ENCODE measurements at regions not wholly inside any gene's neighbourhood (a gene's known extent, or its start where the extent isn't known, plus 50 kb on each side); places are given as distances from the start of the nearest gene placed in this dataset.

- DNase-seq, result no peak
Measured at GRCh38 chr2:18373664-18374063, 186.8 kb downstream of the RDH14 start.

DNA sequence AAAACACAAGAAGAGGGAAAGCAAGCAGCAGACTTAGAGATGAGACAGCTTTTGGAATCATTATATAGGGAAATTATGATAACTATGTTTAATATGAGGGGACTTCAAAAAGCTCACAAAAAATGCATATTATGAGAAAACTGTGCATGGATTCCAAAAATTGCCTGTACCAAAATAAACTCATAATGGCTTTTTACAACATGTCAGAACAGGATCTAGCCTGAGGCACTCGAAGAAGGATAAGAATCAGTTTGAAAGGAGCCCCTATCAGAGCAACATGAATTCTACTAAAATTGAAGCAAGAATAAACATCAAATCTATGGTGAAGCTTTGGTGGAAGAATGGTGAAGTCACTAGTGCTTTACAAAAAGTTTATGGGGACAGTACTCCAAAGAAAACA lies 187.4 kb downstream of the RDH14 start:
- DNase-seq, result no peak

GRCh38 chr2:18372641-18373040 lies 187.8 kb downstream of the RDH14 start:
- DNase-seq, result no peak

DNA sequence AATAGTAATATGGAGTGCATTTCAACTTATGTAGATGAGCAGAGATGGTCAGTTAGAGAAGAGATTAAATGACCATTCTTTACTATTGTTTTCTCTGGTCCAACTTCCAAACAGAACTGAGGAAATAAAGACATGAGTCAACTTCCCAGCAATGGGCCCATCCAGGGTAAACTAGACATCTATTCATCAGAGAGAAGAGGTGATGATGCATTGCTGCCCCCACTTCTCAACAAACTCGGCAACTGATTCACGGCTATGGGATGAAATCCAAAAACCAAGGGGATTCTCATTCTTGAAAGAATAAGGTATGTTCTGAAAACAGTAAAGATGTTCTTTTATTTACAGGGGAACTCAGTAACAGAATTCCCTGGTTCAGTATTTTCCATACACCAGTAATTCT lies 190.7 kb downstream of the RDH14 start:
- peak; percentile 47 for DNase-seq

DNA sequence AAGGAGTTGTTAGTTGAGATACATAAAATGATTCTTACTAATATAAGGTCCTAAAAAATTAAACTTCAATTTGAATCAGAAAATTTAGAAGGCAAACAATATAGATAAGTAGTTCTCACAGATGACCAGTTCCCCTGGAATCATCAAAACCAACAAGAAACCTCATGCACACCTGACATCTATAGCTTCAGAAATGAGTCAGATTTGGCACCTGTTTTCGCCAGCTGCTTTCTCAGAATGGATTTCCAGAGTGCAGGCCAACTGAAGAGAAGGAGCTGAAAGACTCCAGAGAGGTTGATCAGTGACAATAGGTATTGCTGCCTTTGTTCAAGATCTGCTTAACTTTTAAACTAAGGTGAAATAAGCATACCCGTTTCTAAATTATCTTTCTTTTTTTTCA lies 192.4 kb downstream of the RDH14 start:
- DNase-seq, result no peak

DNA sequence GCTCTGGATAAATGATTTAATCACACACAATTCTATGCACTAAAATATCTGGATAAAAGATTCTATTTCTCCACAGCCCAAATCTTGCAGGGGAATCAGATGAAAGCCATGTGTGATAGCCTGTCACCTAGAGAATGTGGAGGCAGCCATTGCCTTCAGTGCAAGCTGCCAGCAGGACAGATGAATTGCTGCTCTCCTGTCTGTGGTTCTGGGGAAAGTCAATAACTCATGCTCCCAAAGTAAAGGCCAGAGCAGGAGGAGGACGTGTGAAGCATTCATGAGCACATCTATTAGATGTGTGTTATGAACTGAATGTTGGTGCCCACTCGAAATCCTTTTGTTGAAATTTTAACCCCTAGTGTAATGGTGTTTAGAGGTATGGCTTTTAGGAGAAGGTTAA lies 195.1 kb downstream of the RDH14 start:
- DNase-seq, result no peak

GRCh38 chr2:18363348-18363747 lies 197.1 kb downstream of the RDH14 start:
- no peak for DNase-seq

DNA sequence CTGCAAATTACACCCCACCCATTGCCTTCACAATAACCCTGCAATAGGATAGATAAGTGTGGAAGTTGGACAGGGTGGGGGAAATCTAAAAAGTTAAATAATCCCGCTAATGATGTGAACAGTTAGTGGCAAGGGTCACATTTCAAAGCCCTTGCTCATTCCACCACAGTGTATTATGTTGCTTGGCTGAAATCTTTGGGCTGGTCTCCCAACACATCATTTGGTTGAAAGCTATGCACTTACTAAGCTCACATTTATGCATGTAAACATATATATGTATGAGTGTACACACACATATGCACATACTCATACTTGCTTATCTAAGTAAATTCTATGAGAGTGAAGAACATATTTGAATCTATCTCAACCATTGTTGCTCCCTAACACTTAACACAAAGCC lies 197.8 kb downstream of the RDH14 start:
- DNase-seq, result peak; percentile 93

GRCh38 chr2:18357537-18357936 lies 202.9 kb downstream of the RDH14 start:
- no peak for DNase-seq

GRCh38 chr2:18356676-18357075 lies 203.8 kb downstream of the RDH14 start:
- DNase-seq, result peak; percentile 64

DNA sequence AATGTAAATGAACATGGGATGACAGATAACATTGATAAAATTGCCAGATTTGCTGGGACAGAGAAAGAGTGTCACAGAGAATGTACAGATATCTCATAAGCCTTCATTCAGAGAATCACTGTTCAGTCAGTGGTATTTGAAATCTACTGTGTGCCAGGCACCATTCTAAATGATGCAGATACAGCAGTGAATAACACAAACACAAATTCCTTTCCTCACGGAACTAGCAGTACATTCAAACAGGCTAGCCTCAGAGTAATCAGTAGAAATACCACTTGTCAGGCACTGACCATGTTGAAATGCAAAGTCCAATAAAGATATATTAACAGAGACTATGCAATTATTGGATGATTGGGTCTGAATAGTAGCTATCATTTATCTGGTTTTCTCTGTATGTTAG lies 211.0 kb downstream of the RDH14 start:
- no peak for DNase-seq

- DNase-seq, result no peak
Measured at GRCh38 chr2:18346874-18347273, 213.6 kb downstream of the RDH14 start.

DNA sequence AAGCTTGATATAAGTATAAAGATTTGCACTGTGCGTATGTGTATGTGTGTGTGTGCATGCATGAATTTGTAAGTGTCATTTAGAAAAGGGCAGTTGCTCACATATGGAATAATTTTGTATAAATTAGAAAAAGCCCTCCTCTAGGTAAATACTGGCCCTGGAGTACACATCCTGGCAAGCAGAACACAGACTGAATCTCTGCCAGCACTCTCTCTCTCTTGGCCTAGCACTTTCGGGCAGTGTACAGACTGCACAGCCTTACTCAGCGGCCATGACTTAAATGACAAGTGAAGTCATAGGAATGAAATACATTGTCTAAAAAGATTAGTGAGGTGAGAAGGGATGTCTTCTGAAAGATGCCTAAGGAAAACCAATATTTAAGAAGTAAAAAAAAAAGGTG lies 214.1 kb downstream of the RDH14 start:
- no peak for DNase-seq

- peak; percentile 75 for DNase-seq
Measured at GRCh38 chr2:18345848-18346247, 214.6 kb downstream of the RDH14 start.

GRCh38 chr2:18342901-18343300 lies 217.6 kb downstream of the RDH14 start:
- no peak for DNase-seq

- peak; percentile 40 for DNase-seq
Measured at GRCh38 chr2:18339326-18339725, 221.1 kb downstream of the RDH14 start.

DNA sequence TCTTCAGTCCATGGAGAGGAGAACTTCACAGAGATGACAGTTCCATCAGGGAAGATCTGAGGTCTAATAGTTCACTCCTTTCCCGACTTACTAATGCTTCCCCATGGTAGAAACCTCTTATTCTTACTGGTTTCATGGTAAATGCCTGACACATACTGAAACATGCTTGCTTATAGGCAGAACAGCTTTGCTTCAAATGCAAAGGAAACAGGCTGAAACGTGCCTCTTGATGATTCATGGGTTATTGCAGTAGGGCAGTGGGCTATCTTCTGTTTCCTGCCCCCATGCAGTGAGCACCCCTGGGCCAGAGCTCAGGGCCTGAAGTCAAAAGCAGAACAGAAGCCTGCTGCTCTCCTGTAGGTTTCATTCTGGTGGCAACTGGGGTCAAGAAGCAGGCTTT lies 223.5 kb downstream of the RDH14 start:
- peak; percentile 3 for DNase-seq

DNA sequence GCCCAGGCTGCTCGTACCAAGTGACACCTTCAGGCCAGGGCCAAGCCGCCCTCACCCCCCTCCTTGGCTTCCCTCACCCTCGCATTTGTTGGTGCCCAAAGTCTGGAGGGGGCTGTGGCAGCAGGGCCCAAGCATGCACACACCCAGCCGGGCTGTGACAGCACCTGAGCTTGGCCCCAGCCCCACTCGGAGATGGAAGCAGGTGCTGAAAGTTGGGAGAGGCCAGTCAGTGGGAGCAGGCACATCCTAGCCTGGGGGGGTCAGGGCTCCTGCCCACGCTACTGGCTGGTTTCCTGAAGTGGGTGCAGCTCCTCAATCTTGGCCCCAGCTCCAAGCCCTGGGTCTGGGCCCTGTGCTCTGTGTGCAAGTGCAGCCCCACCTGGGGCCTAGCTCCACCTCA lies 228.0 kb downstream of the RDH14 start:
- no peak for DNase-seq

- DNase-seq, result no peak
Measured at GRCh38 chr2:18325118-18325517, 235.3 kb downstream of the RDH14 start.

- DNase-seq, result no peak
Measured at GRCh38 chr2:18319987-18320386, 240.5 kb downstream of the RDH14 start.

DNA sequence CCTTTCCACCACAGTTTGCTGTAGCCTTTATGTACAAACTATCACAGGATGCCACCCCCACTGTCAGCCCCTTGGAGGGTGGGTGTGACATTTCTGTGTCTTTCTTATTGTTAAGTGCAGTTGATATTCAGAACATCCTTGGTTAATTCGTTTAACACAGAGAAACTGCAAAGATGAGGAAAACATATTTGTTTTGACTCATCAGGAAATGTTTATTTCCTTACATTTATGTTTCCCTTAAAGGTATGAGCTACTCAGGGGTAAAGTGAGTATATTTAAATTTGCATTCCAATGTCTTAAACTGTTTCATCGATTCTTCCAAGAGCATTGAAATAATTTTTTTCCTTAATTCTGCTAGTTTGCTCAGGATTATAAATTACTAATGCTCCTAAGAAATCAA lies 243.4 kb downstream of the RDH14 start:
- no peak for DNase-seq

- no peak for DNase-seq
Measured at GRCh38 chr2:18312818-18313217, 247.6 kb downstream of the RDH14 start.

- peak; percentile 71 for DNase-seq
Measured at GRCh38 chr2:18311420-18312195, 248.8 kb downstream of the RDH14 start.

DNA sequence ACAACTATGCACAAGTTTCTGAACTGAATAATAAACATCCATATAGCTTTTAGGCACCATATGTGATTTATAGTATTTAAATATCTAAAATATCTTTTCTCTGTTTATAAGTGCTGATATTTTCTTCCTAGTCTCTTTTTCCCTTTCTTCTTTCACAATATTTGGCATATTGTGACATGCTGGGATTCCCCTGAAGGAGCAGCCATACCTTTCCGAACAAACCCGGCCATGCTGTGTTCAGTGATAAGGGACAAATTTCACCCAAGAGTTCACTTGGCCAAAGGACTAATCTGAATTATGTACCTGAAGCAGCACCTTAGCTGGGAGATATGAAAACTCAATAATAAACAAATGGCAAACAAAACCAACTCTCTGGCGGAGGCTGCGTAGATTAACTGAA lies 250.8 kb downstream of the RDH14 start:
- DNase-seq, result no peak

DNA sequence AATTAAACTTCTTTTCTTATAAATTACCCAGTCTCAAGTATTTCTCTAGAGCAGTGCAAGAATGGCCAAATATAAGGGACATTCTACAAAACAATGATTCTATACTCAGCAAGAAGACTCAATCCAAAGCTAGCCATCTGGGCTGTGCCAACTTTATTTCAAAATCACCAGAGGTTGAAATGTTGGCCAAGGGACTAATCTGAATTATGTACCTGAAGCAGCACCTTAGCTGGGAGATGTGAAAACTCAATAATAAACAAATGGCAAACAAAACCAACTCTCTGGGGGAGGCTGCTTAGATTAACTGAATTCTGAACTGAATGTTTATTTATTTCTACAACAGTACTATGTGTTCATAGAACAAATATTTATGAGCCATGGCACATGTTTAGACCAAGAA lies 251.3 kb downstream of the RDH14 start:
- no peak for DNase-seq
